OCI-LY3 (cell line): ENCODE measurements at regions not wholly inside any gene's neighbourhood (a gene's known extent, or its start where the extent isn't known, plus 50 kb on each side); places are given as distances from the start of the nearest gene placed in this dataset.

ENCODE experiments used
- H2AFZ ChIP-seq: fragments of 200-600, 300-600 bp; shearing (Covaris generic); 2 replicates; pipeline ENCODE4 v1.6.0; 2014; ENCODE audit warnings: antibody characterized with exemption, low read depth, low read length
- H3K27ac ChIP-seq: fragments of 200-600, 300-600 bp; sonication (generic); 2 replicates; pipeline ENCODE4 v1.5.1; 2014; ENCODE audit warnings: mild to moderate bottlenecking, low read length, moderate library complexity, mixed read lengths
- H3K27me3 ChIP-seq: fragments of 200-600, 300-600 bp; sonication (generic); 2 replicates; pipeline ENCODE4 v1.6.1; 2014; ENCODE audit warnings: low read depth, low read length, mixed read lengths
- H3K36me3 ChIP-seq: fragments of 200-600, 300-600 bp; sonication (generic); replicated peaks from 2 replicates; pipeline ENCODE3; 2014; ENCODE audit warnings: low read depth, low read length, mixed read lengths
- H3K4me1 ChIP-seq: fragments of 300-600, 200-600 bp; sonication (generic); 2 replicates; pipeline ENCODE4 v1.6.1; 2014; ENCODE audit warnings: low read length, mixed read lengths
- H3K4me2 ChIP-seq: fragments of 200-600, 300-600 bp; sonication (generic); 2 replicates; pipeline ENCODE4 v1.6.1; 2014; ENCODE audit warnings: low read length, mixed read lengths
- H3K4me3 ChIP-seq: fragments of 300-600, 200-600 bp; sonication (generic); 2 replicates; pipeline ENCODE4 v1.5.1; 2014; ENCODE audit warnings: antibody characterized with exemption, mild to moderate bottlenecking, low read length, moderate library complexity
- H3K79me2 ChIP-seq: fragments of 300-600, 200-600 bp; shearing (Covaris generic); 2 replicates; pipeline ENCODE4 v1.6.1; 2014; ENCODE audit warnings: mild to moderate bottlenecking, low read length, mixed read lengths
- H3K9ac ChIP-seq: fragments of 300-600, 200-600 bp; shearing (Covaris generic); 2 replicates; pipeline ENCODE4 v1.6.0; 2014; ENCODE audit warnings: mild to moderate bottlenecking, low read length, moderate library complexity
- H3K9me3 ChIP-seq: fragments of 200-600, 300-600 bp; shearing (Covaris generic); 2 replicates; pipeline ENCODE4 v1.6.1; 2014; ENCODE audit warnings: low read length, mixed read lengths; ENCODE audit not compliant: insufficient read depth
- H4K20me1 ChIP-seq: fragments of 200-600, 300-600 bp; sonication (generic); 2 replicates; pipeline ENCODE4 v1.6.1; 2016; ENCODE audit warnings: low read length, mixed read lengths; ENCODE audit not compliant: insufficient read depth
- CTCF ChIP-seq: fragments of 200-600, 300-600 bp; sonication (generic); IDR thresholded peaks from 2 replicates; pipeline ENCODE4 v1.5.1; 2014; ENCODE audit warnings: antibody characterized with exemption, low read length, low read depth
- EZH2phosphoT487 ChIP-seq: fragments of 200-600 bp; shearing (Covaris generic); IDR thresholded peaks from 2 replicates; pipeline ENCODE4 v1.6.1; 2018; ENCODE audit warnings: antibody characterized with exemption, mixed run types, low read depth

- no peaks in the 10 kb centered on the region for H3K9me3 ChIP-seq
- H3K27me3 ChIP-seq = no peaks in the 10 kb centered on the region
These were observed 265.4 kb upstream of the MAF start for GRCh38 chr16:79865918-79866317.

GRCh38 chr16:79864781-79865391 is 264.3 kb upstream of the MAF start:
- TF ChIP-seq CTCF = no peak
- H2AFZ ChIP-seq = no peak overlapping the region
- no peak overlapping the region for H3K9ac ChIP-seq
- H3K4me2 ChIP-seq = no peak overlapping the region
- H3K27me3 ChIP-seq = no peaks in the 10 kb centered on the region
- H3K79me2 ChIP-seq = no peaks in the 10 kb centered on the region
- no peaks in the 10 kb centered on the region for H4K20me1 ChIP-seq
- H3K36me3 ChIP-seq = no peaks in the 10 kb centered on the region
- H3K4me1 ChIP-seq = peaks cover 15% of the 10 kb centered on the region; the same call in 1 of the 2 replicates
- no peak overlapping the region for H3K27ac ChIP-seq
- H3K4me3 ChIP-seq = no peak overlapping the region
- H3K9me3 ChIP-seq = no peaks in the 10 kb centered on the region

More at GRCh38 chr16:79865918-79866317, 265.4 kb upstream of the MAF start:
- no peak overlapping the region for H3K27ac ChIP-seq
- no peak overlapping the region for H3K4me3 ChIP-seq
- H3K4me2 ChIP-seq = no peak overlapping the region
- peaks cover 12% of the 10 kb centered on the region; the same call in 1 of the 2 replicates for H3K4me1 ChIP-seq
- no peak overlapping the region for H2AFZ ChIP-seq
- no peak overlapping the region for H3K9ac ChIP-seq
- no peaks in the 10 kb centered on the region for H3K79me2 ChIP-seq
- no peaks in the 10 kb centered on the region for H3K36me3 ChIP-seq
- TF ChIP-seq CTCF = no peak
- TF ChIP-seq EZH2phosphoT487 = no peak
- no peaks in the 10 kb centered on the region for H4K20me1 ChIP-seq

GRCh38 chr16:79864032-79864780 is 263.7 kb upstream of the MAF start:
- Histone ChIP-seq H3K27me3 (no peaks in the 10 kb centered on the region), H3K9ac (no peak overlapping the region), H3K4me1 (peaks cover 15% of the 10 kb centered on the region; the same call in 1 of the 2 replicates), H3K9me3 (no peaks in the 10 kb centered on the region), H4K20me1 (no peaks in the 10 kb centered on the region), H3K4me2 (no peak overlapping the region), H3K27ac (no peak overlapping the region), H3K36me3 (no peaks in the 10 kb centered on the region), H2AFZ (no peak overlapping the region), H3K79me2 (no peaks in the 10 kb centered on the region), H3K4me3 (no peak overlapping the region)
- TF ChIP-seq CTCF (no peak), EZH2phosphoT487 (no peak)

GRCh38 chr16:79863128-79864031 is 262.8 kb upstream of the MAF start:
- no peaks in the 10 kb centered on the region for H3K27me3 ChIP-seq
- TF ChIP-seq CTCF (no peak), EZH2phosphoT487 (no peak)
- no peak overlapping the region for H3K9ac ChIP-seq
- no peak overlapping the region for H3K27ac ChIP-seq
- no peak overlapping the region for H3K4me3 ChIP-seq
- peaks cover 15% of the 10 kb centered on the region; the same call in 1 of the 2 replicates for H3K4me1 ChIP-seq
- H3K9me3 ChIP-seq = no peaks in the 10 kb centered on the region
- H3K36me3 ChIP-seq = no peaks in the 10 kb centered on the region
- no peak overlapping the region for H3K4me2 ChIP-seq
- no peak overlapping the region for H2AFZ ChIP-seq
- H3K79me2 ChIP-seq = no peaks in the 10 kb centered on the region
- H4K20me1 ChIP-seq = no peaks in the 10 kb centered on the region
